HG03439 (cell line): ENCODE measurements at regions not wholly inside any gene's neighbourhood (a gene's known extent, or its start where the extent isn't known, plus 50 kb on each side); places are given as distances from the start of the nearest gene placed in this dataset.
"Not testable (repeated sequence)": the region's sequence is repeated elsewhere in the genome, so short reads cannot be mapped to it uniquely, and the experiment has no call there.

Source experiments
- ATAC-seq: cut with Tn5 transposase; IDR thresholded peaks from one replicate; pipeline ENCODE4 v1.9.1; 2021; ENCODE audit warnings: mild to moderate bottlenecking, moderate library complexity; ENCODE audit not compliant: unreplicated experiment

- no peak for ATAC-seq
Observed at GRCh38 chr21:35510957-35511695, 462.0 kb upstream of the RUNX1 start.

GRCh38 chr21:35510294-35510693 is 461.2 kb upstream of the RUNX1 start:
- ATAC-seq, result no peak

DNA sequence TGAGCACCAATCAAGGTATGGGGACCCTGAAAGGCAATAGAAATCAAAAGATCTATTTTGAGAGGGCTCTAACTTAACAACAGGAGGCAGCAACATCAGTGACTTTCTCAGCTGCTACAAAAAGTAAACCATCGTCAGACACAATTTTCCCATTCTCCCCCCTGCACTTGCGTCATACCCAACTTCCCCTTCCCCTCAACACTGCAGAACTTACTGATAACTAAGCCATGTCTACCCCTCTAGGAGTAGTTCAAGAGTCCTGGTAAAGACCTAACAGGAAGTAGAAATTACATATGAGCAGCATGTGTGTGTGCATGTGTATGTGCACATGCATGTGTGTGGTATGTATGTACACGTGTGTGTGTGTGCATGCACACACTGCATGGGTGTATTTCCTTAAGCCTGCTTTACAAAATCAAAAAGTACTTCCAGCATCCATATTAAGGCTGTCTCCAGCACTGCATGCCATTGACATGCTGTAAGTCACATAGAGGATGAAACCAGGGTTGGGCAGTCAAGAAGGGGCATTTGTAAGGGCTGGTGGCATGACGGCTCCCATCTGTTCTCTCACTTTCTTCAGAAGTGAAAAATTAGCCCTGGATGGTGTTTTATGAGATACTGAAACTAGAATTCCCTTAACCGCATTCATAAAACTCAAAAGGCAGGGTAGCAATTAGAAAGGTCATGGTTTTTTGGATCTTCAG is 460.1 kb upstream of the RUNX1 start:
- no peak for ATAC-seq

GRCh38 chr21:35508139-35508888 is 459.2 kb upstream of the RUNX1 start:
- ATAC-seq, result no peak

- ATAC-seq, result no peak
Observed at GRCh38 chr21:35507181-35507759, 458.2 kb upstream of the RUNX1 start.

DNA sequence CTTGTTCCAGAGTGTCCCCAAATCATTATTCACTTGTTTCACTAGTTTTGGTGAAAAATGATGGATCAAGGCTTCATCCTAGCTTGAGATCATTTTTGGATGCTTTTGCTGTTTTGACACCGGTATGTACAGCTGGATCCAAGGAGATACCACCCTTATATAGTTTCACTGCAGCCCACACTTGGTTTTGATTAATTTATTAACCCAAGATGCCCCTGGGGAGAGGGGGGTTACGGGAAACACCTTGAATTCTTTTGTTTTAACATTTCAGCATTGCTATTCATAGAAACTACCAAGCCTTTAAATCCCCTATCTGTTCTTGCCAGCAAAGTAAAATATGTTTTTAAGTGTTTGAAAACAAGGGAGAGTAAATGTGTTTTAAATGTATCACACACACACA is 457.7 kb upstream of the RUNX1 start:
- ATAC-seq, result no peak

DNA sequence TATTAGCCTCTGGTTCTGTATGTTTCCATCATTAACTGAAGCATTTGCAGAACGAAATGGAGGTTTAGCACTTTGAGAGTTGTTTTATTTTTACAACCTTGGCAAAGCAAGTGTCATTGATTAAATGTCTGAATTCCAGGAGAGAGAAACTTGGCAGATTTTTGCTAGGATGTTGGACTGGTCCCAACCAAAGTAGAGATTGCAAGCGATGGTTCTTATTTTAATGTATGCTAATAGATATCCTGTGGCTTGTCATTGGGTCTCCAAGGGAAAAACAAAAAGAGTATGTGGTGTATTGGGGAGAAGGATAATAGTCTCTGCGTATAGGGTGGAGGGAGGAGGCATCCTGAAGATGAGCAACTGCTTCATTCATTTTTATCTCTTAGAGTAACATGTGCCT is 457.2 kb upstream of the RUNX1 start:
- no peak for ATAC-seq

GRCh38 chr21:35504951-35505466 is 455.9 kb upstream of the RUNX1 start:
- no peak for ATAC-seq

DNA sequence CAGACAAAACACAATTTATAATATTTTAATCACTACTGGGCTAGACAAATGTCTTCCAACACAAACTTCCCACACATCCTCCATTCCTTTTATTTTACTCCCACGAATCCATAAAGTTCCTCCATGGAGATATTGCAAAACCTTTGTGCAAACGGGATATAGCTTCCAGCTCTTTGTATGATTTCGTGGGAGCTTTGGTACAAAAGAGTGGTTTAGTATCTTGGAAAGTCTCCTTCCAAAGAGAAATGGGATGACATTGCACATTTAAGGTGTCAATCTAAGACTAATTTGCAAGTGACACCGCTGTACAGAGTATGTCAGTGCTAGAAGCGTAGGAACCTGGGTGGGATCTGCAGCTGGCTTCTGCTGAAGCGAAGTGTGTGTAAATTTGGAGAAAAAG is 455.2 kb upstream of the RUNX1 start:
- ATAC-seq, result no peak

- no peak for ATAC-seq
Observed at GRCh38 chr21:35503671-35504070, 454.6 kb upstream of the RUNX1 start.

DNA sequence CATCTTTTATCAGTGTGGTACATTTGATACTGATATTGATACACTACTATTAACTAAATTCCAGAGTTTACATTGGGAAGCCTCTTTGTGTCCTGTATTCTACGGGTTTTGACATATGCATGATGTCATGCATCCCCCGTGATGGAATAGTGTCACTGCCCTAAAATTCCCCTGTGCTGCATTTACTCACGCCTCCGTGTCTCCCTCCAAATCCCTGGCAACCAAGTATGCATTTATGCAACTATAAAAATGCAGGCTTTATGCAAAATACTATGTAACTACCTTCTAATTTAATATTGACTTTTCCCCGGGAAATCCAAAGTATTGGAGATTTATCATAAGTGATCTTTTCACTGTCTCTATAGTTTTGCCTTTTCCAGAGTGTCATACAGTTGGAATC is 453.7 kb upstream of the RUNX1 start:
- ATAC-seq, result no peak

GRCh38 chr21:35497522-35497921 is 448.4 kb upstream of the RUNX1 start:
- ATAC-seq, result not testable (repeated sequence)

GRCh38 chr21:35491920-35492678 is 443.0 kb upstream of the RUNX1 start:
- no peak for ATAC-seq

- ATAC-seq, result no peak
Observed at GRCh38 chr21:35491114-35491513, 442.0 kb upstream of the RUNX1 start.

- ATAC-seq, result no peak
Observed at GRCh38 chr21:35489389-35489980, 440.4 kb upstream of the RUNX1 start.

DNA sequence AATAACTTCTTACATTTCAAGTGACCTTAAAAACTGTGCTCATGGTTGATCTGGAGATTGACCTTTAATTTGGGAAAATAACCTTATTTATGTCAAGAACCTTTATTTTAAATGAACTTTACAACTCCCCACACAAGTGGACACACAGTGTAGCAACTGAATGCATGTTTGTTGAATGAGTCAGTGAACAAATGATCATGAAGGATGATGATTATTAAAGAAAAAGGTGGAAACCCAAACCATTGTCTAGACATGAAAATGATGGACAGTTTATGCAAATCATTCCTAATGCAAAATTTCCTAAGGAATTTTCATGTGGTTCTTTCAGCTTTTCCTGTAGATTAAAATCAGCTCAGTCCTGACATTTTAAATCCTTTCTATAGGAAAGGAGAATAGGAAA is 439.8 kb upstream of the RUNX1 start:
- ATAC-seq, result no peak

- no peak for ATAC-seq
Observed at GRCh38 chr21:35485364-35485763, 436.3 kb upstream of the RUNX1 start.

GRCh38 chr21:35484851-35485250 is 435.7 kb upstream of the RUNX1 start:
- ATAC-seq, result no peak

- ATAC-seq, result no peak
Observed at GRCh38 chr21:35484032-35484431, 434.9 kb upstream of the RUNX1 start.
